GM12864 (cell line): ENCODE measurements at regions not wholly inside any gene's neighbourhood (a gene's known extent, or its start where the extent isn't known, plus 50 kb on each side); places are given as distances from the start of the nearest gene placed in this dataset.

ENCODE experiments used
- DNase-seq: peaks from one replicate; pipeline ENCODE4 v3.0.0-alpha.2; 2011; ENCODE audit warnings: low read depth
- H3K4me3 ChIP-seq: 2 replicates; pipeline ENCODE4 v1.5.1; 2011; ENCODE audit warnings: mild to moderate bottlenecking, low read depth, low read length, control low read depth
- TF ChIP-seq, protein P1 (sequence below): IDR thresholded peaks from 2 replicates; pipeline ENCODE4 v1.5.1; 2011; ENCODE audit warnings: low read depth, mild to moderate bottlenecking, moderate library complexity, low read length, control low read depth, inconsistent platforms; ENCODE audit errors: missing control alignments

DNA sequence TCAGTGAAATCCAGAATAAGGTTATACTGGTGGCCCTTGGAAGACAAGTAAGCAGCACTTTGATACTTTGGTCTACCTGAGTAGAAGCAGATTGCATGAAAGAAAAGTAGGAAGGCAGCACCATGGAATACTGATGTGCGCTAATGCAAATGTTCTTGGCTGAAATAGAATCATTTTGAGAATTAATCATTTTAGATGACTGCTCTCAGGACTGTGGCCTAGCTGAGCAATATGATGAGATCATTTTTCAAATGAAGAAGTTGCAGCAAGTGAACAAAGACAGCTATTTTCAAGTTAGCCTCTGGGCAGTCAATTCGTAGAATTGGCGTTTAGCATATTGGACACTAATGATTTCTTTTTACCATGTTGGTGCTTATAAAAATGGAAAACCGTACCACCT lies 483.5 kb downstream of the TMEM232 start:
- DNase-seq: no peak
- TF ChIP-seq, protein P1, sequence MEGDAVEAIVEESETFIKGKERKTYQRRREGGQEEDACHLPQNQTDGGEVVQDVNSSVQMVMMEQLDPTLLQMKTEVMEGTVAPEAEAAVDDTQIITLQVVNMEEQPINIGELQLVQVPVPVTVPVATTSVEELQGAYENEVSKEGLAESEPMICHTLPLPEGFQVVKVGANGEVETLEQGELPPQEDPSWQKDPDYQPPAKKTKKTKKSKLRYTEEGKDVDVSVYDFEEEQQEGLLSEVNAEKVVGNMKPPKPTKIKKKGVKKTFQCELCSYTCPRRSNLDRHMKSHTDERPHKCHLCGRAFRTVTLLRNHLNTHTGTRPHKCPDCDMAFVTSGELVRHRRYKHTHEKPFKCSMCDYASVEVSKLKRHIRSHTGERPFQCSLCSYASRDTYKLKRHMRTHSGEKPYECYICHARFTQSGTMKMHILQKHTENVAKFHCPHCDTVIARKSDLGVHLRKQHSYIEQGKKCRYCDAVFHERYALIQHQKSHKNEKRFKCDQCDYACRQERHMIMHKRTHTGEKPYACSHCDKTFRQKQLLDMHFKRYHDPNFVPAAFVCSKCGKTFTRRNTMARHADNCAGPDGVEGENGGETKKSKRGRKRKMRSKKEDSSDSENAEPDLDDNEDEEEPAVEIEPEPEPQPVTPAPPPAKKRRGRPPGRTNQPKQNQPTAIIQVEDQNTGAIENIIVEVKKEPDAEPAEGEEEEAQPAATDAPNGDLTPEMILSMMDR: no peak
- no peak overlapping the region for H3K4me3 ChIP-seq

DNA sequence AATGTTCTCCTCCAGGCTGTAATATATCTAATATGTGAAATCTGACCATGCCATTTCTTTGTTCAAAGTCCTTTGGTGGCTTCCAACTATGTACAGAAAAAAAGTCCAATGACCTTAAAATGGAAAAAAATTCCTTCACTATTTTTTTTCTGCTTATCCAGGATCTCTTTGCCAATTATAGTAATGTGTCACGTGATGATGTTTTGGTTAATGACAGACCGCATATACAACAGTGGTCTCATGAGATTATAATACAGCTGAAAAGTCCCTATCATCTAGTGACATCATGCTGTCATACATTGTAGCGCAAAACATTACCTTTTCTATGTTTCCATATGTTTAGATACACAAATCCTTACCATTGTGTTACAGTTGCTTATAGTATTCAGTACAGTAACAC lies 477.6 kb downstream of the TMEM232 start:
- TF ChIP-seq, protein P1: no peak
- DNase-seq: no peak
- H3K4me3 ChIP-seq: no peak overlapping the region

DNA sequence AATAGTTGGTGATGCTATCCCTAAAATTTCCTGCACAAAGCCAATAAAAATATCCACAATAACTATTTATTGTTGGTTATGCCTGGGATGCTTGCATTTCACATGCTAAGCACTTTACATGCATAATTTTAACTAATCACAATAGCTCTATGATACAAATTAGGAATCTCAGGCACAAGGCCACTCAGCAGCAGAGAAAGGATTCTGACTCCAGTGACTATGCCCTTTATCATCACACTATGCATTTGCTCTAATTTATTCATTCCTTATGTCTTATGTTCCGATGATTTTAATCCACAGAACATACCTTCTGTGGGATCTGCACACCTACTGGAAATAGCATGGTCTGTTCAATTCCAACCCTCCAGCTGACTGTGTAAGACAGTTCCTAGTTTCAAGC lies 476.1 kb downstream of the TMEM232 start:
- TF ChIP-seq, protein P1: no peak
- H3K4me3 ChIP-seq: no peak overlapping the region
- DNase-seq: no peak

DNA sequence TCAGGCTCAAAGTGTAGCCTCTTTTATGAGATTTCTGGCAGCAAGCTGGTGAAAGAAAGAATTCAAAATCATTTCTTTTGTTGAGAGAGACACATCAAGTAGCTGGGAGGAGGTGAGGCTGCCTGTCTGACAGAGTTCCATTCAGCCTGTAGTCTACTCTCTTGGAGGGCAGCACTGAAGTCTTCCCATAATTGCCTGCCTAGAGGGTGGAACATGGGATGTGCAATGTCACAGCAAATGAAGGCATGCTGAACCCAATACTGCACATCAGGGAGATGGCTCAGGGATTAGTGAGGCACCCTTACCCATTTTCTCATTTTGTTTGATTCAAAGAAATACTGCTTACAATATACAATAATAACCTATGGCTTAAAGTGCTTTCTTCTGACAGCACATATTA lies 475.7 kb downstream of the TMEM232 start:
- TF ChIP-seq, protein P1: no peak
- no peak for DNase-seq
- H3K4me3 ChIP-seq: no peak overlapping the region

DNA sequence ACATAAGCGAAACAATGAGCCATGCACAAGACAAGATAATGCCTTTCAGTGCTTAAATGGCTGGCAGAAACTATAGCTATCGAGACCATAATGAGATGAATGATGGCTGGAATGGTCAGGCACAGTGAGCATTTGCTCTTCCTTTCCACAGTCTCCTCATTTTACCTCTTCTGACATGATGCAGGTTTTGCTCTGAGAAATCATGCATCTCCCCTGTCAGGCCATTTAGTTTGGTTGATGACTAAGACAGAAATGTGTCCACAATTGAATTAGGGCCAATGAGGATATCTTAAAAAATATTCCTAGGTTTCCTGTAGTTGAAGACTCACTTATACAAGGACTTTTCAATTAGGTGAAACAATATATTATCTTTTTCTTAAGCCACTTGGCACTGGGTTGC lies 475.1 kb downstream of the TMEM232 start:
- H3K4me3 ChIP-seq: no peak overlapping the region
- TF ChIP-seq, protein P1: no peak
- no peak for DNase-seq

DNA sequence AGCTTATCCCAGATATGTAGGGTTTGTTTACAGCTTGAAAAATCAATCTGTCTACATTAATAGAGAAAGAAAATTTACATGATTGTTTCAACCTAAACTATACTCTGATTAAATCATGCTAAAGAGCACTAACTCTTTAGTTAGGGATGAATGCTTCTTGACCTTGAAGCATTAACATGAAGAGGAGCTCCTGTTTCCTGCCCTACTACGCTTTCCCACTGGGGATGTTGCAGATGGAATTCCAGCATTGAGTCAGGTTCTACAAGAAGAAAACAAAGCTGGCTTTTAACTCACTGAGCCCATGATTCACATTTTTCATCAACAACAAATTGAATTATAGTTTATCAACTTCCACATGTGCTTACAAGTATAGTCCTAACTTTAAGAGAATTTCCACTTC lies 471.3 kb downstream of the TMEM232 start:
- TF ChIP-seq, protein P1: no peak
- DNase-seq: no peak
- H3K4me3 ChIP-seq: no peak overlapping the region

DNA sequence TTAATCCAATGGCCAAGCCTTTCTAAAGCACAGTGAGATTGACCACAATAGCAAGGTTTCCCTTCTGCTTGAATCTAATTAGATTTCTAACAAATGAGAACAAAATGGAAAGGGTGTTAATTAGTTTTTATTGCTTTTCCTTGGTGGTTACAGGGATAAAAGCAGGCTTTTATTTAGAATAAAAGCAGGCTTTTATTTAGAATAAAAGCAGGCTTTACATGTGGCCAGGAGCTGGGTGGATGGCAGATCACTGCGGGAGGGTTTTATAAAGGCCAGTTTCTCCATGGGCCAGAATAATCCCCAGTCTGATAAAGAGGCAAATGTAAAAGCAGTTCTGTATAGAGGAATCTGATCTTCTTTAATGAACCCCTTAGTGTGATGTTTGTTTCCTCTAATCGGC lies 470.2 kb downstream of the TMEM232 start:
- TF ChIP-seq, protein P1: no peak
- no peak for DNase-seq
- H3K4me3 ChIP-seq: no peak overlapping the region
